CD4-positive, alpha-beta T cell treated with Interleukin-15 for 1 hour (primary cell): ENCODE measurements at regions not wholly inside any gene's neighbourhood (a gene's known extent, or its start where the extent isn't known, plus 50 kb on each side); places are given as distances from the start of the nearest gene placed in this dataset.

Source experiments
- DNase-seq: peaks from one replicate; pipeline ENCODE4 v3.0.0-alpha.2; 2020

DNA sequence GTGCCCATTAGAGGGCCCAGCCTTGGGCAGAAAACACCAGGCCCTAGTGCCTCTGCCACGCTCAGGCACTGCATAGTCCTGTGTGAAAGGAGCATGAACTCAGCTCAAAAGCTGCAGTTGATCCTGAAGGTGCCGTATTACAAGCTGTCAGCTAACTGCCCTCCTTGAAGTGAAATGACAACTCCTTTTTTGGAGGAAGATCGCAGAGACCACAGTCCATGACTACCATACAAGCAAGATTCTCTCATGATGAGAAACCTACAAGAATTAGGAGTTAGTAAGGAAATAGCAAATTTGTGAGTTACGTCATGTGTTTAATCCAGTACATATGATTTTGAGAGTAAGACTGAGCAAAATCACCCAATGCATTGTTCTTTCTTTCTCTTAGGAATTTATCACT is 513.9 kb upstream of the NR2F2 start:
- DNase-seq, result no peak

DNA sequence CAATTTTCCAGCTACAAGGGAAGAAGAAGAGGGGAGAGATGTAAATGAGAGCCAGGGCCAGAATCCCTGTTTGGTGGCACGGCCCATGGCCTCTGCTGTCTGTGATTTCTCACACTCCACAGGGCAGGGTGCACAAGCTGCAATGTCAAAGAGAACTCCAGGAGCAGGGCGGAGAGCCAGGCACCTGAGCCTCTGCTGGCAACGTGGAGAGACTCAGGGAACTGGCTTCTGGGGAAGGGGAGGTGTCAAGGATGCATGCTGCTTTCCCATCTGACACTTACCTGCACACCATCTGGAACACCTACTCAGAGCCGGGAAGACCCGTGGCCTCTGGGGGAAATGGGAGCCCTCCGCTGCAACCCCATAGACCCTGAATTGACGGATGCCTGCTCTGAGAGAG is 507.5 kb upstream of the NR2F2 start:
- DNase-seq, result no peak

DNA sequence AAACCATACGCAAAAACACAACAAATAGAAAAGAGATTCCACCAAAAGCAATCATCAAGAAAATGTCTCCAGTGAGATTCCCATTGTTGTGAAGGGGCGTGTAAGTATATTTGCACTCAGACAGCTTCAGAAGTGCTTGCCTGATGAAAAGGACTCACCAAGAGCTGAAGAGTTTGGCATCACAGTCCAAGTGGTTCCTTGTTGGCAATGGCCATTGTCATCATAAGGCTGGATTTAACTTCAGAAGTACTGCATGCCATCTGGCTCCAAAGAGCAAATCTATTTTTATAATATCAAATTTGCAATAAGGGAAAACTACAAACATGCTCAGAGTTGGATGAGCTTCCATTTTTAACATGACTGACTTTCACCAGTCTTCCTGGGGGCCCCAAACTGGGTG is 505.3 kb upstream of the NR2F2 start:
- DNase-seq, result no peak

GRCh38 chr15:95825671-95826411 is 504.7 kb upstream of the NR2F2 start:
- DNase-seq, result no peak

DNA sequence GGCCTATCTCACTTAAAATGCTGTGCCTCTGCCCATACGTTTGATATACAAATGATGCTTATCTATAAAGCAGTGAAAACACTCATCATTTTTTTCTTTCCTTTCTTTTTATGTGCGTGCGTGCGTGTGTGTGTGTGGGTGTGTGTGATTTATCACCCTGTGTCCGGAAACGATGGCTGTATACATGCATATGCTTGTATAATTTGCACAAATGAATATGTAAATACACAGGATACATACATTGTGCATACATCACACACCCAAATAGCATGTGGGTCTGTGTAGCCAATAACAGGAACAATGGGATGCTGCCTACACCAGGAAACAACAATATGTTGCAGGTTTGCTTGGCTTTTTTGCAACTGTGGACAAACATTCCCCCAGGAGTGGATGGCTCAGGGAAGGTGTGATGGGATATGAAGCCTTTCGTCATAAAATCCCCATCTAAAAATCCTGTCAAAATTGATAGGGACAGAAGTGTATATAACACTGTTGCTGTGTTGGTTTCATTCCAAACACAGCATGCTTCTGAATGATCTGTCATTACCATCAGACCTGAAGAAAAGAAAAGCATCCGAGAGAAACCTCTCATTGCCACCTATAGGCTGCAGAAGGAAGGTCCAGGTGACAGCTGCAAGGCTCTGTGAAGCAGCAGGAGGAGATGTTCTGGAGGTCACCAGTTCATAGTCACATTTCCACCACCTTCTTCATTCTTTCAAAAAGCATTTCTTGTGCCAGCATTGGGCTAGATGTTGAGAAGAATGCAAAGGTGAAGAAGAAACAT is 503.9 kb upstream of the NR2F2 start:
- no peak for DNase-seq

GRCh38 chr15:95829062-95829461 is 501.4 kb upstream of the NR2F2 start:
- no peak for DNase-seq

DNA sequence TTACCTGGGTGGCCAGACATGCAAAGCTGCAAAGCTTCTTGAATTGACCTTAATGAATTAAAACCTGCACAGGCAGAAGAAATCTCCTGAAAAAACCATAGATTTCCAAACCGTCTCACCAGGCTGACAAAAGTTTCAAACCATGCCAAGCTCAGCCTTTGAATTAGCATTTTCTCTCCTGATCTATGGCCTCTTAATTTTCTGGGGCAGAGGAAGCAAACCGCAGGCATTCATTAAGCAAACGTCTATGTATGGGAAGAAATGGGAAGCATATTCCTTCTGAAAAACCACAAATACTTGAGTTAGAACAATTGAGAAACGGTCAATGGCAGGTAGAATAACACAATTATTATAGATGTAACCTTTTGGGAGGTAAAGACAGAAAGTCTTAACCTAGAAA is 500.2 kb upstream of the NR2F2 start:
- DNase-seq, result no peak

GRCh38 chr15:95832668-95833067 is 497.8 kb upstream of the NR2F2 start:
- no peak for DNase-seq

- DNase-seq, result no peak
Observed at GRCh38 chr15:95834028-95834804, 496.3 kb upstream of the NR2F2 start.

DNA sequence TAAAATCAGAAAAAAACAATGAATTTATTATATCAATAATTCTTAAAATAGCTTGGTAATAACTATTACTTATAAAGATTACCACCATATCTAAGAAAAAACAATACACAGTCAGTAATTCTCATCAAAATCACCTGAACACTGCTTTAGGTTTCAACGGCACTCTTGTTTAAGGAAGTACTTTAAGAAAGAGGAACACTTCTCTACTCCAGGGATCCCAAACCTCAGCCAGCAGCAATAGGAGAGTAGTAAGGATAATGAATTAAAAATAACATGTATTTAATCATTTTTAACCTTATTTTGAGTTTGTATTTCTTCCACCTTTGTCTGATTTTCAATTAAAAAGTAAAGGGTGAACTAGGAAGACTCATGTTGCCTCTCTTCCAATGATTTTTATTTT is 494.0 kb upstream of the NR2F2 start:
- no peak for DNase-seq

- no peak for DNase-seq
Observed at GRCh38 chr15:95837341-95838004, 493.0 kb upstream of the NR2F2 start.

DNA sequence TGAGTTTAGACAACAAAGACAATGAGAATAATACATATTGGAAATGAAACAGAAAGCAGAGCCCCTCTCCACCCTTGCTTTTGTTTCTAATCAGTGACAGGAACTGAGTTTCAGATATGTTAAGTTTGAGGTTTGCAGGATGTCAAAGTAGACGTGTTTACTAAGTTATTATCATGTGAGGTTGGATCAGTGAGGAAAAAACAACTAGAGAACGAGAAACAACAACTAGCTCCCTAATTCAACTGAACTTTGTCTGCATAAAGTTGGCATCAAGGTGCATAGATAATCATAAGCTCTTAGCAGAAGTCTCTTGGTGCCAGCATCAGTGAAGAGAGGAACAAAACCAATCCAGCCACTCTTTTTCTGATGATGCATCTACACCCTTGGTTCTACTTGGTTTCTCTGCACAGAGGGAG is 491.1 kb upstream of the NR2F2 start:
- DNase-seq, result no peak

DNA sequence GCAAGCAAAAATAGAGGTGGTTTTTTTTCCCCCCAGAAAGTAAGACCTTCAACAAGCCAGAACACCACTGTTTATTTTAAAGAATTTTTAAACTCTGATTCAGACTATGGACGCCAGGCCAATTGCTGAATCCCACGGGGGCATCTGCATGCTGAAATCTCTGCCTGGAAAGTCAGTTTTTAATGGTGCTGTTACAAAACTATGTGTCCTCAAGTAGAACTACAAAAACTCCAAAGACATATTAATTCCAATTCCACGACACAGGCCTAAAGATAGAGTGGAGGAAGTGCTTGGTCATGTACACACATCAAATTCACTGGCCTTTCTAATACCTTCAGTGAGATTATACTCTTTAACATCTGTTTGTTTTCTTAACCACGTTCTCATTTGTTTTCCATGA is 490.5 kb upstream of the NR2F2 start:
- DNase-seq, result no peak

DNA sequence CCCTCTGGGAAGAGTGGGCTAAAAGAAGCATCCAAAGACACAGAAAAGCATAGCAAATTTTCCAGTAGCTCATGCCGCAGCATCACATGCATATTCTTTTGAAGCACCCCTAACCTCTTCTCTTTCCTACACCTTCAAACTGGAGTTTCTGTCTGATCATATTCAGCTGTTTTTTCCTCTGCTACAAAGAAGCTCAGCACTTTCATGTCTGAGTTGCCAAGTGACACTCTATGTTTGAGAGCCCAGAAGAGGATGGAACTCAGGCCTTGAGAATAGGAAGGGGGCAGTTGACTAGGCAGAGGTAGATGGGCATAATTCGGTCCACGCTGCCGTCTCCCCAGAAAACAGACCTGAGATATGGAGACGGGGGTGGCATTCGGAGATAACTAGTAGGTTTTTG is 489.6 kb upstream of the NR2F2 start:
- DNase-seq, result no peak

DNA sequence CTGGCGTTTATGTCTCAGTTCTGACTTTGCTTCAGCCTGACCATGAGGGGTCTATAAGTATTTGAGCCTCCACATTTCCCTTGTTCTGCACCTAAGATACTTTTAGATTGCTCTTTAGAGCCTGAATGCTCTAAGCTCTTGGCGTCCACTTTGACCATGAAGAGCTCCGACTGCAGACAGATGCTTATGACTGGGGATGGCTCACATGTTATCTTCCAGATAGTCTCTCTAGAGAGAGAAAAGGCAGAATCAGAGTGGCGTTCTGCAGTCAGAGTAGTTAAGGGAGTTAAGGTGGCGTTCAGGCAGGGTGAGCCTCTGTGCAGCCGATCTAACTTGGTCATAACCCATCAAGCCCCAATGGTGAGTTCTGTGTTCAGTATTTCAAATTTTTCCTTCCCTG is 487.9 kb upstream of the NR2F2 start:
- DNase-seq, result no peak

- DNase-seq, result no peak
Observed at GRCh38 chr15:95843241-95843910, 487.1 kb upstream of the NR2F2 start.

GRCh38 chr15:95845862-95846515 is 484.5 kb upstream of the NR2F2 start:
- DNase-seq, result no peak

DNA sequence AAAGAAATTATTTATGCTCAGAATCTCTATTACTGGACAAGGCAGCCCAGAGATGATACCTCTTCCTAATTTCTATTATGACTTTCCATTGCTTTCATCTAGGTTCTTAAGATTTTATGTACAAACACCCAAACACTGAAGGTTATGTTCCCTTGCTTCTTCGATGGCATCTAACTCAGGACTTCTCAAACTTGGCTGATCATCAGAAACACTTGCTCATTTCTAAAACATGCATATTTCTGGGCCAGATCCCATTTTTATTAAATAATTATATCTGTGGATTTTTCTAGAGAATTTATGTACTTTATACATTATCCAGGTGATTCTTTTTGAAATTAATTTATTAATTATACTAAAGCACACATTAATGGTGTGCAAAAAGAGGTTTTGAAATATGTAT is 482.4 kb upstream of the NR2F2 start:
- no peak for DNase-seq

GRCh38 chr15:95850837-95851236 is 479.7 kb upstream of the NR2F2 start:
- no peak for DNase-seq

DNA sequence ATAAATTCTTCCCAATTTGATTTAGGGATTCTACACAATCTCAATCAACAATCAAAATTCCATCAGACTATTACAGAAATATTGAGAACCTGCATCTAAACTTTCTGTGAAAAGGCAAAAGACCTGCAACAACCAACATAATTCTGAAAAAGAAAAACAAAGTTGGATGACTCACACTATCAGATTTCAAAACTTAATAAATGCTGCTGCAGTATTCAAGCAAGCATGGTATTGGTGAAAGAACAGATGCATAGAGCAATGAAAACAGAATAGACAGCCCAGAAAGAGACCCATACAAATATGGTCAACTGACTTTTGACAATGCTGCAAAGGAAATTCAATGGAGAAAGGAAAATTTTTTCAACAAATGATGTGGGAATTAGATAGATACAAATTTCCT is 477.1 kb upstream of the NR2F2 start:
- DNase-seq, result no peak

- DNase-seq, result no peak
Observed at GRCh38 chr15:95857124-95857757, 473.3 kb upstream of the NR2F2 start.

GRCh38 chr15:95857758-95858157 is 472.7 kb upstream of the NR2F2 start:
- no peak for DNase-seq
